Spinal cord (tissue), 9 donors: ENCODE measurements at regions not wholly inside any gene's neighbourhood (a gene's known extent, or its start where the extent isn't known, plus 50 kb on each side); places are given as distances from the start of the nearest gene placed in this dataset.
"Not testable (repeated sequence)": the region's sequence is repeated elsewhere in the genome, so short reads cannot be mapped to it uniquely, and the experiment has no call there.

Experiments used
- DNase-seq, 6 donors: peaks; one replicate each; pipeline versions ENCODE4 v3.0.0 to v3.0.0-alpha.2; 2013 to 2015; ENCODE audit warnings: low spot score in 6 of 6, low read depth in 4 of 6
- H3K27ac ChIP-seq: one replicate; pipeline ENCODE4 v1.5.1; 2013; ENCODE audit warnings: low read depth, low read length, control low read depth
- H3K27me3 ChIP-seq: one replicate; pipeline ENCODE4 v1.6.1; 2013; ENCODE audit warnings: low read length; ENCODE audit not compliant: control insufficient read depth, insufficient read depth
- H3K36me3 ChIP-seq: one replicate; pipeline ENCODE4 v1.6.1; 2013; ENCODE audit warnings: low read length; ENCODE audit not compliant: control insufficient read depth, insufficient read depth
- H3K4me1 ChIP-seq: one replicate; pipeline ENCODE4 v1.6.1; 2013; ENCODE audit warnings: low read length; ENCODE audit not compliant: control insufficient read depth, insufficient read depth
- H3K4me3 ChIP-seq: one replicate; pipeline ENCODE4 v1.5.1; 2013; ENCODE audit warnings: low read depth, low read length, control low read depth
- H3K9me3 ChIP-seq: one replicate; pipeline ENCODE4 v1.6.1; 2013; ENCODE audit warnings: low read length; ENCODE audit not compliant: control insufficient read depth, insufficient read depth
- WGBS: methylation state at CpG from one replicate; pipeline ENCODE4 v1.1.5; 2013; ENCODE audit warnings: missing lambda C conversion rate; ENCODE audit not compliant: insufficient coverage; 5-methylcytosine and 5-hydroxymethylcytosine counted together
- donor health status: healthy.

DNA sequence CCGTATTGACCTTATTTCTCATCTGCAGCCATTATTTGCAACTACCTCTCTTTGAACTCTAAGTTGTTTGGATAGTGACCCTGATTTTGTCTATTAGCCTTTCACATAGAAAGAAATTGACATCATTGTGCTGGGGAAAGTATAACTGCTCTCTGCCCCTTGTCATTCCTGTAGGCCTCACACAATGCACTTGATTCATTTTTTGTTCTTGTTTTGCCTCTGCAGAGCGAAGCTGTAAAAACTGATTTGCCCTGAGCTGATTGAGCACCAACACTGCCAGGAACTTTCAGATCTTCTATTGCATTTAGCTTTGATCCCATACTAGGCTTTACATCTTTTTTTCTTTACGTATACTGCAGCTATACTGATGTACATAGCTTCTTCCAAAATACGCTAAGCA lies 167.2 kb upstream of the PTBP2 start:
- H3K27me3 ChIP-seq = no peaks in the 10 kb centered on the region
- H3K9me3 ChIP-seq = no peaks in the 10 kb centered on the region
- WGBS = 90% methylated on average over 1 of the region's 4 CpGs
- no peak overlapping the region for H3K27ac ChIP-seq
- no peaks in the 10 kb centered on the region for H3K4me1 ChIP-seq
- DNase-seq = peak in 1 of 6 donors; percentile 16
- no peak overlapping the region for H3K4me3 ChIP-seq
- H3K36me3 ChIP-seq = no peaks in the 10 kb centered on the region

DNA sequence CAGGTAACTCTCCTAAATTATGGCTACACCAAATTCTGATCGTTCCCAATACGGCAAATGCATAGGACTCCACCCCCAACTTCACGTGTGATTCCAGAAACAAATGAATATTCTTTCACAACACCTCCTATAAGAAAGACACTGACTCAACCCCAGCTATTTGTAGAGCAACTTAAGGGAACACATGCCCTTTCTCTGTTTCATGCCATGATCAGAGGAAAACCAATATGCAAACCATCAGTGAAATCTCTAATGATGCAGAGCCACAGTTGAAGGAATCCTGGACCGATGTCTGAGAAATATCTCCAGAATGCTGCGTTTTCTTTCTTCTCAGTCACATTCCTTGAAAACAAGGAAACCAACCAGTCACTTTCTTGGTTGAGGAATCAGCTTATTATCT lies 164.2 kb upstream of the PTBP2 start:
- WGBS = 94% methylated on average over 3 of the region's 5 CpGs
- no peaks in the 10 kb centered on the region for H3K27me3 ChIP-seq
- no peak overlapping the region for H3K4me3 ChIP-seq
- no peak overlapping the region for H3K27ac ChIP-seq
- H3K36me3 ChIP-seq = no peaks in the 10 kb centered on the region
- DNase-seq = no peak
- no peaks in the 10 kb centered on the region for H3K9me3 ChIP-seq
- H3K4me1 ChIP-seq = no peaks in the 10 kb centered on the region

DNA sequence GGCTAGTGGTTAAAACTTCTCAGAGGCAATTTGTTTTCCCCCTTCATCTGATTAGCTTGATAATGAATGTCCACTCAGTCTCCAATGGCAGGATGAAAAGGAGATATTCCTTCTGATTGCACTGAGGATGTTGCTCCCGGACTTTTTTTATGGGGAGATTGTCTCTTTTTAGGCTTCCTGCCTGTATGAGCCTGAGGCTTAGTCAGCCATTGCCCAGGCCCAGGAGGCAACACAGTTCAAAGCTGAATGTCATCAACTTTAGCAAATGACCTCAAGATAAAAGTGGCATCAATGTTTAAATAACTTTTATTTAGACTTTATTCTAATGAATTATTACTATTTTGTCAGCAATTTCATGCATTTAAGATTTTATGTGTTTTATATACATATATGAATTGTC lies 162.9 kb upstream of the PTBP2 start:
- no peaks in the 10 kb centered on the region for H3K36me3 ChIP-seq
- H3K27me3 ChIP-seq = no peaks in the 10 kb centered on the region
- H3K4me1 ChIP-seq = no peaks in the 10 kb centered on the region
- 42% methylated on average over 1 of the region's 1 CpG for WGBS
- H3K27ac ChIP-seq = no peak overlapping the region
- no peaks in the 10 kb centered on the region for H3K9me3 ChIP-seq
- no peak for DNase-seq
- no peak overlapping the region for H3K4me3 ChIP-seq

DNA sequence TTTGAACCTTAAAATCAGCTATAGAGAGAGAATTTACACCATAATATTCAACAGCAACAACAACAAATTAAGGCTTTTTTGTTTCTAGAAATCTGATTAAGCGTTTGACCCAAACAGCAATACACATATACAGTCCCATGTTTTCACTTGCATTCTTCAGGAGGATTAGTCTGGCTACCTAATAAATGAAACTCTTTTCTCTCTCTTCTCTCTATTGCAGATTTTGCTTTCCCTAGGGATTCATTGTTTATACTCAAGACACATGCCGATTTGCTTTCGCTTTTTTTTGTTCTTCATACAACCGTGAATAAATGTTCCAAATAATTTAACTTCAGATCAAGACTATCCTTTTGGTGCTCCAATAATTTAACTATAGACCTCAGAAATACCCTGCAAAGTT lies 162.4 kb upstream of the PTBP2 start:
- Histone ChIP-seq H3K36me3 (no peaks in the 10 kb centered on the region), H3K27me3 (no peaks in the 10 kb centered on the region), H3K4me1 (no peaks in the 10 kb centered on the region), H3K4me3 (no peak overlapping the region), H3K27ac (no peak overlapping the region), H3K9me3 (no peaks in the 10 kb centered on the region)
- no peak for DNase-seq
- 45% methylated on average over 4 of the region's 4 CpGs for WGBS

DNA sequence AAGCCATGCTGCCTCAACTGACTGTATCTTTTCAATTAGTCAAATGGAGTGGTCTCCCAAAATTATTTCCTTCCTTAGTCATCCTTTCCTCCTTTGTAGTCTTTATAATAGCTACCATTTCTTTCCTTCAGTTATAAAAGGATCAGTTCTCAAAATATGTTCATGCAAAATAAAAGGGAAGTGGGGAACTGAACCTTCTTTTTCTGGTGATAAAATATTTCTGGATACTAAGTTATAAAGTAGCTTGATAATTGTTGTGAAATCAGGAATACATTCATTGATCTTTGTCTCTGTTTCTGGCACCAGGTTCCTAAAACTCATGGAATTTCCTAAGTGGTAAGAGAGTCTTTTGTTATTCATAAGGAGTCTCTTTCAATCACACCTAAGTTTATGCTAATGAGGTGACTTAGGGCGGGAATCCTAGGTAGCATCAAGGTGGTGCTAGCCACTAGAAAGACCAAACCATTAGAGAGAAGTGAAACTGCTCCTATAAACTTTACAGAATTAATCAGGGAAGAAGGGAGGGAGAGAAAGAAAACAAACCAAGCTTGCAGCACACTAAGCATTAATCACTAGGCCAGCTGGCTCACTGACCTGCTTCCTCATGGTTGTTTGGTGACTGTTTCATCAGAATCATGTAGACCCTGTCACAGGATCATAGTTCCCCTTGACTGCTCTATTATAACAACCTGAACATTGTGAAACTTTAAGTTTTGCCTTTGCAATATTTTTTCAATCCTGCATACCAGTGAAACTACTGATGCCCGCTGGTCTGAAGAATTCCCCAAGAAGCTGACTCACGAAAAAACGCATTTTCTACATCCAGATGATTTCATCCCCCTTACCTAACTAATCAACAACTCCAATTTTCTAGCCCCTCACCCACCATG lies 161.6 kb upstream of the PTBP2 start:
- Histone ChIP-seq H3K4me3 (no peak overlapping the region), H3K4me1 (no peaks in the 10 kb centered on the region), H3K9me3 (no peaks in the 10 kb centered on the region), H3K27ac (no peak overlapping the region), H3K27me3 (no peaks in the 10 kb centered on the region), H3K36me3 (no peaks in the 10 kb centered on the region)
- WGBS = 88% methylated on average over 3 of the region's 4 CpGs
- no peak for DNase-seq

DNA sequence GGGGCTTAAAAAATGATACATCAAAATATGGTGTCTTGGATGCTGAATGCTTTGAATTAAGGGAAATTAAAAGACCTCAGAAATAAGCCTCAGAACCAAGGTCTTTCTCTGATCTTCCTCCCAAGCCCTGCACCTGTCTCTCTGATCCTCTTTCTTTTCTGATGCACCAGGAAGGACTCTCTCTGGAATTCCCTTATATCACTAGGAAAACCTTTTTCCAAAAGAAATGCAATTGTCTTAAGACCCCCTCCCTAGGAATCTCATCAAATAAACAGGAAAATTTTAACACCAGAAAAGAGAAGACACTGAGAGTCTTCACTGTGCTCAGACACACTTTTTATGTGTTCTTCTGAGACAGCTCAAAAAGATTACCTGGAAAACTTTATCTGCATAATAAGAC lies 159.5 kb upstream of the PTBP2 start:
- no peaks in the 10 kb centered on the region for H3K9me3 ChIP-seq
- H3K27ac ChIP-seq = no peak overlapping the region
- H3K4me3 ChIP-seq = no peak overlapping the region
- no peak for DNase-seq
- H3K4me1 ChIP-seq = no peaks in the 10 kb centered on the region
- no peaks in the 10 kb centered on the region for H3K27me3 ChIP-seq
- no peaks in the 10 kb centered on the region for H3K36me3 ChIP-seq

DNA sequence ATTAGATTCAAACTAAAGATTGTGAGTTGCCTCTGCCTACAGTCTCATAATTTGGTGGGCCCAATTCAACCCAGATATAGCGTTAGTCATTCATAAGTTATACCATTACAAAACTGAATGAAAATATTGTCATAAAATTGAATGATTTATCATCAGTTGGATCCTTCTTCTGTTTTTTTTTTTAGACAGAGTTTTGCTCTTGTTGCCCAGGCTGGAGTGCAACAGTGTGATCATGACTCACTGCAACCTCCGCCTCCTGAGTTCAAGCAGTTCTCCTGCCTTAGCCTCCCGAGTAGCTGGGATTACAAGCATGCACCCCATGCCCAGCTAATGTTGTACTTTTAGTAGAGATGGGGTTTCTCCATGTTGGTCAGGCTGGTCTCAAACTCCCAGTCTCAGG lies 157.2 kb upstream of the PTBP2 start:
- not testable (repeated sequence) for H3K4me1 ChIP-seq, DNase-seq, H3K9me3 ChIP-seq, H3K27me3 ChIP-seq, H3K27ac ChIP-seq, H3K36me3 ChIP-seq, H3K4me3 ChIP-seq
- 100% methylated on average over 1 of the region's 3 CpGs for WGBS

DNA sequence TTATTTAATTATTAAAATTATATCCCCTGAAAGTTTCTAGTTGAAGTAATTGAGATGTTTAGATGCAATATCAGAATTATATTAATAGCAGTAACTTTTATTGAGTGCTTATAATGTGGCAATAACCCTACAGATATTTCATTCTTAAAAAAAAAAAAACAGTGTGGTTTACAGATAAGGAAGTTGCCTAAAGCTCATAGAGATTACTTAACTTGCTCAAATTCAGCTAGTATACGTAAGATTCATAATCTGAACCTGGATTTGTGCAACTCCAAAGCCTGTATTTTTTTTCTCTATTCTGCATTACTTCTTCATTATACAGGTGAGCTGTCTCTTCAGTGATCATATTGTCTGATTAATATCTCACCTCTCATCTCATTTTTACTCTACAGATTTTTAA lies 156.0 kb upstream of the PTBP2 start:
- DNase-seq = no peak
- Histone ChIP-seq H3K36me3 (no peaks in the 10 kb centered on the region), H3K9me3 (no peaks in the 10 kb centered on the region), H3K4me1 (no peaks in the 10 kb centered on the region), H3K27me3 (no peaks in the 10 kb centered on the region), H3K4me3 (no peak overlapping the region), H3K27ac (no peak overlapping the region)
- WGBS = no CpG with 5 or more reads among the region's 1 CpG

DNA sequence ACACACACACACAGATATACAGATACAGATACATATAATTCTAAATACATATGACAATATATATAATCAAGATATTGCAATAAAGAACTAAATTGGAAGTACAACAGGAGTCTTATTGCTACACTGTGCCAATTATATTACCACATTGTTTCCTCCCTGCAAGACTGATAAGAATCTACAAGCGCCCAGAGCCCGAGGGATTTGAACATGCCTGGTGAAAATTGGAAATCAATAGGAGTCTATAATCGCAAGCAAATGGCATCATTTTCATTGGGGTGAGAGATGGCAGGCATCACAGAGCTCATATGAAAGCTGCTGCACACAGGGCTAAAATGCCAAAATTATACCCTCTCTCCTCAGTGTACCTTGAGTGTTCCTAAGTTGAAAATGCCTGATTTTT lies 152.9 kb upstream of the PTBP2 start:
- H3K27ac ChIP-seq = no peak overlapping the region
- no peaks in the 10 kb centered on the region for H3K4me1 ChIP-seq
- no peaks in the 10 kb centered on the region for H3K27me3 ChIP-seq
- no peak overlapping the region for H3K4me3 ChIP-seq
- no peaks in the 10 kb centered on the region for H3K9me3 ChIP-seq
- no peaks in the 10 kb centered on the region for H3K36me3 ChIP-seq
- no CpG with 5 or more reads among the region's 3 CpGs for WGBS
- DNase-seq = peak in 1 of 6 donors; percentile 68

DNA sequence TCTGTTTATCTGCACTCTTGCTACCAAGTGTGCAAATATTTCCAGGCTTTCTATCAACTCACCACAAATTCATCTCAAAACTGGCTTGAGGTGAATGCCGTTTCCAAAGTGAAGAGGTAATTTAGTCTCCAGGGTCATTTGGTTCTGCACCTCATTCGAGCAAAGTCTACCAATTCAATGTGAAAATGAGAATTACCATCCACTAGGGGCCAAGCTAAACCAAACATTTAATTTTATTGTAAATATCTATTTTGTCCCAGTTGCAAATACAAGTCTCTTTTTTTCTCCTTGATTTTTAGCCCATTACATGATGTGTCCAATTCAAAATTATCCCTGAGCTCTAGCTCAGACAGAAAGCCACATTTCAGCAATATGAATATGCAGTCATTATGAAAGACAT lies 152.3 kb upstream of the PTBP2 start:
- no peak overlapping the region for H3K27ac ChIP-seq
- H3K36me3 ChIP-seq = no peaks in the 10 kb centered on the region
- H3K9me3 ChIP-seq = no peaks in the 10 kb centered on the region
- no peaks in the 10 kb centered on the region for H3K27me3 ChIP-seq
- WGBS = 80% methylated on average over 1 of the region's 2 CpGs
- no peak for DNase-seq
- H3K4me3 ChIP-seq = no peak overlapping the region
- no peaks in the 10 kb centered on the region for H3K4me1 ChIP-seq
